ENCODE measurements at regions not wholly inside any gene's neighbourhood (a gene's known extent, or its start where the extent isn't known, plus 50 kb on each side); places are given as distances from the start of the nearest gene placed in this dataset.

DNA sequence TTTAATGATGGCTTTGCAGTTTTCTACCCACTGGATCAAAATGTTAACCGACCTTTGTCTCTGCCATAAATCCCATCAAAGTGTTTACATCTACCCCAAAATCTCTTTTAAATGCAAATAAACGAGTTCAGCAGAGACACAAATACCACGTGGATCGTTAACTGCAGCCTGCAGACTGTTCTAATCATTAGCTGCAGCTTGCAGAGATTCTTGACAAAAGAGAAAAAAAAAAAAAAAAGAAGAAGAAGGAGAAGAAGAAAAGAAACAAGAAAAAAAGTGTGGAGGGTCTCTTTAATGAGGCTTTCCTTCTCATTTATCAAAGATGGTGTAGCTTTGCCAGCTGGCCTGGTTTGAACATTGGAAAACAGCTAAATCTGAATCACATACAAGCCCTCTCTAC lies 275.7 kb downstream of the NEDD1 start:
- no peak for DNase-seq

GRCh38 chr12:97184127-97184773 lies 277.2 kb downstream of the NEDD1 start:
- DNase-seq, result no peak

- DNase-seq, result no peak
Observed at GRCh38 chr12:97185567-97185966, 277.0 kb upstream of the RMST start.

DNA sequence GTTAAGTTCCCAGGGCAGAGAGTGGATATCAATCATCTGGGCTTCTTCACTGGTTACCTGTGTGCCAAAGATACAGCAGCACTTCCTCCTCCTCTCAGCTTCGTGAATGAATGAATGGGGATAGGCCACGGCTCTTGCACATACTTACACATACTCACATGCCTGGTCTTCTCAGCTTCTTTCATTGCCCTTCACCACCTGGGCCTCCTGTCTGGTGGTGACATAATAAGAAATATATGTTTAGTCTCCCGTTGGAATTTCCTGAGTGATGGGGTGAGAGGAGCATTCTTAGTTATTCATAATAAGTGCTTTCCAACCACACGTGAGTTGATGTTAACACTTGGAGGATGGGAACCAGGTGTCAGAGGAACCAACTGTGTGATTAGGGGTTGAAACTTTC lies 268.1 kb upstream of the RMST start:
- no peak for DNase-seq

- no peak for DNase-seq
Observed at GRCh38 chr12:97200181-97200580, 262.4 kb upstream of the RMST start.

GRCh38 chr12:97203408-97203807 lies 259.2 kb upstream of the RMST start:
- DNase-seq, result no peak

DNA sequence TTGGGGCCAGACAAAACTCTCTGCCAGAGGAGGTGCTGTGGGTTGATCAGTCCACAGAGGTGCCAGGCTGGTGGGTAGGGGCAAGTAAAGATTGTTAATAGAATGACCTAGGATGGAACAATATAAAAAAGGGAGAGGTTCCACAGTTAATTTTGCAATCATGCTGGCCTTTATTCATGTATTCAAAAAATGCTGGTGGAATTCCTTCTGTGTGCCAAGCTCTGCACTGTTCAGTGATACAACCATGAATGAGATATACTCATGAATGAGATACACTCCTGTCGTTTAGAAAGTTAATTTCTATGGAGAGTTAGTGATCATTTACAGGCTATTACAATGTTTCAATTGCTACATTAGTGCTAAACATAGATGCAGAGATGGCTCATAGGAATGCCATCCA lies 252.6 kb upstream of the RMST start:
- no peak for DNase-seq

DNA sequence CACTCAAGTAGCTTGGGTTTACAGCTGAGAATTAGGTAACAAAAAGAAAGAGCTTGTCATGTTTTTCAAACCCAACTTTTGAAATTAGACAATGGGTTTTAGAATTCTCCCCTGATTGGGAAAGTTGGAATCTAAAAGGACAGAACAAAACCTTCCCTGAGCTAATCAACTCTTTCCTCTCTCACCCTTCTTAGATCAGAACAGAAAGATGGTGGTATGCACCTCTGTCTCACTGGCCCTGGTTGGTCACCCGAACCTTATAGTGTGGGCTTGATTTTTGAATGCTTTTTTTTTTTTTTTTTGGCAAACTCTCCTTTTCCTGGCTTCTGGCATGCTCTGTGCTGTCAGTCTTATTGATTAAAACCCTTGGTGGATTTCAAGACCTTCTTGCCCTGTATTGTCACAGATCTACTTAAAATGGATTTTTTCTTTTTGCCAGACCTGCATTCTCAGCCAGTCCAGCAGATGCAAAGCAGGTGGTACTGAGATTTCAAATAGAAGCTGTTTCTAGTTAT lies 251.1 kb upstream of the RMST start:
- no peak for DNase-seq

DNA sequence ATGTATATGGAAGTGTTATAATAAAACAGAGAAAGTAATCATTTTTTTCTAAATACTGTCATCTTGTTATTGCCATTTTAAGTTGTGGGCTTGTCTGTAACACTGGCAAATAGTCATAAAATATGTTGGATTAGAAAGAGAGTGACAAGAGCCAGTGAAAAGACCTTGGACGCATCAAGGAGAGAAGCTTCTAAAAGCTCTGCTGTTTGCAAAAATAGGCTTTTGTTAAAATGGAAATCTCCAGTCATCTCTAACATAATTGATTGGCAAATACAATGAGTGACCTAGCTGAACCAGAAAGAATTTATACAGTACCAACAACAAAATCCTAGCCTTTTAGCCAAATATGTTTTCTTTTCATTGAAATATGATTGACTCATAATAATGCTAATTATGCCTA lies 245.8 kb upstream of the RMST start:
- no peak for DNase-seq

GRCh38 chr12:97222391-97222790 lies 240.2 kb upstream of the RMST start:
- DNase-seq, result no peak

GRCh38 chr12:97223419-97223818 lies 239.2 kb upstream of the RMST start:
- DNase-seq, result no peak

DNA sequence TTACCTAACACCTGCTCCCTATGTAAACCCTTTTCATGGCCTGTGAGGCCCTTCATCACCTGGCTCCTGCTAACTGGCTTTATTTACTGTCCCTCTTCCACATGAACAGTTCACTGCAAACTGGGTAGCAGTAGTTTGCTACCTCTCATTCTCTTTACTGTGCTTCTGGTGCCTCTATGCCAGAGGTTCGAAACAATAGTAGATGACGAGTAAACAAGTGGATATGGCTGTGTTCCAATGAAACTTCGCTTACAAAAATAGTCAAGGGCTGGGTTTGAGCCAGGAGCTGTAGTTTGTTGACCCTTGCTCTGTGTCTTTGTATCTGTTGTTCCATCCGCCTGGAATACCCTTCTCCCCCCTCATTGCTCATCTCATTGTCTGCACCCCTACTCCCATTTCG lies 233.6 kb upstream of the RMST start:
- no peak for DNase-seq

DNA sequence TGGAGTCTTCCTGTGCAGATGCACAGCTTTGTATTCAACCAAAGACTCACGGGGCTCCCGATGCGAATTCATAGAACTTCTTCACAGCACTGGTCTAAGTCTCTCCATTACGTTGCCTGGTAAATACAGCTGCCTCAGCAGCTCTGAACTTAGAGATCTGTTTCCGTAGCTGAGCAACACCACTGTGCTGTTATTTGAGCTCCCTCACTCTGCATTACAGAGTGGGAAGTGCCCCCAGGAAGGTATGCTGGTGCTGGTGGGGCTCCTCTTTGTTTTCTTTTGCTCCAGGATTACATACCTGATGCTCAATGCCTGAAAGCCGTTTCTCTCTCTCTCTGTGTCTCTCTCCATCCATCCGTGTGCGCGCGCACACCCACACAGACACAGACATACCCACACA lies 227.5 kb upstream of the RMST start:
- no peak for DNase-seq

DNA sequence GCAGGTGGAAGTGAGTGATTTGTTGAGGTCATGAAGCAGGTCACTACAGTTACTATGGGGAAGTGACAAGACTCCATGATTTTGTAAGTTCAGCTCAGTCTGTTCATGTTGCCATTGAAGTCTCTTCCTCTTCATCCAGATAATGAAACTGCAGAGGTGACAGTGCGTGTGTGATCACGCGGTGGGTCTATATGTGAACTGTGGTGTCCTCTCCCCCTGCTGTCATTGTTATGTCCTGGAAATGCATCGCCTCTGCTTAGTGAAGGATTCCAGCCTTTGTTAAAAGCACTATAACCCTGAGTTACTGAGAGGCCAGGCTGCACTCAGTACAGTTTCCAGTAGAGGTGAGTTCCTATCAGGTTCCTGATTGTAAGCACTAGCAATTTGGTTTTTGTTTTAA lies 216.2 kb upstream of the RMST start:
- no peak for DNase-seq

GRCh38 chr12:97250483-97250882 lies 212.1 kb upstream of the RMST start:
- DNase-seq, result no peak

DNA sequence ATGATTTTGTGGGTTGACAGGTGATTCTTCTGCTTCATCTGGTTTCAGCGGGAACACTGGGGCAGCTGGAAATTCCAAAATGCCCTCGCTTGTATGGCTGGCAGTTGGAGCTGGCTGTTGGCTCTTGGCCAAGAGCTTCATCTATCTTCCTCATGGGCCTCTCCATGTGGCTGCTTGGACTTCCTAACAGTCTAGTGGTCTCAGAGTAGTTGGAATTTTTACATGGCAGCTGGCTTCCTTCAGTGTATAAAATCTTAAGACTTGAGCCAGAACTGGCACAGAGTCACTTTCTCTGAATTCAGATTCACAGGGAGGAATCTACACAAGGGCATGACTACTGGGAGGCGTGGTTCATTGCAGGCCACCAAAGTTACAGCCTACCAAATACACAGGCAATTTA lies 204.9 kb upstream of the RMST start:
- DNase-seq, result no peak

DNA sequence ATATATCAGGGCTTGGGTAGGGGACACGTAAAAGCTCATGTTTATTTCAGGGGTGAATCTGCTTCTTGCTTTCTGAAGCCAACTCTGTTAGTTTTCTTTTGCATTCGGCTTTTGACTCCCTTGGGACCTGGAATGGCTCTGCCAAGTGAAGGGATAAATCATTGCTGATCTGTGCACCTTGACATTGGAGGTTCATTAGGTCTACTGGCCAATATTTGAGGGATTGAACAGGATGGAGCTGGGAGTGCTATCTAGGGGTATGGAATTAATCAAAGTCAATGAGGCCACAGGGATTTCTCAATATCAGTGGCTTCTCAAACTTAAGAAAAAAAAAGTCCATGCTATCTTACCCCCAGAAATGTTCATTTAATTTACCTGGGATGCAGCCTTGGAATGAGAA lies 203.5 kb upstream of the RMST start:
- DNase-seq, result no peak

DNA sequence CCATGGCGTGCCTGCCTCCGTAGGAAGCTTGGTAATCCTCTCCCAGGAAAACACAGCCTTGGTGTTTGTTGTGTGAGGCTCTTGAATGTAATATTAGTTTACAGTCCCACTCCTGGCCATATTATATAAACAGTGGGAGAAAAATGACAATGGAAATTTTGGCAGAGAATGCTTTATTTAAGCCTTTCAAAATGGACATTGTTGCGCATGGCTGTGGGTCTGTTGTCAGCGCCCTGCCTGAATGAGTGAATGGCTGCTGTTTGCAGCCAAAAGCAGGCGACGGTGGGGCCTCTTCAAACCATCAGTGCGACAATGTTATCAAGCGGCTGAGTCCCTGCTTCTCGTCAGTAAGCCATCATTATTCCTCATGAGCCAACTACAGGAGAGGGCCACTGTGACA lies 201.8 kb upstream of the RMST start:
- DNase-seq, result no peak

GRCh38 chr12:97267166-97267565 lies 195.4 kb upstream of the RMST start:
- no peak for DNase-seq

GRCh38 chr12:97267594-97268202 lies 194.9 kb upstream of the RMST start:
- no peak for DNase-seq

DNA sequence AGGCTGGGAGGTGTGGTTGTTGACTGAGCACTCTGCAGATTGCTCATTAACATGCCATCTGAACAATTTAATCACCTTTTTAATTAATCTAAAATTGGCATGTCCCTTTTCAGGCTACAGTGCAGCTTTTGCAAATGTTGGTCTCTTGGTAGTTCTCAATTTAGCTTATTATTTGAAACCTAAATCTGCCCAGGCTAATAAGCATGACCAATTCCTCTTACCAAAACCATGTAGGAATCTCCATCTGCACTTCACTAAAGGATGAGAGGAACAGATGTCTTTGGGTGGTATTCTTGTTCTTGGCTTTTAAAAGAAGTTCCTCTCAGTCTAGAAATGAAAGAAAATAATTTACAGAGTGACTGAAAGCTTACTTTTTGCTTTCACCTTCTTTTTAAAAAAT lies 190.1 kb upstream of the RMST start:
- no peak for DNase-seq

- no peak for DNase-seq
Observed at GRCh38 chr12:97274386-97274785, 188.2 kb upstream of the RMST start.

- DNase-seq, result no peak
Observed at GRCh38 chr12:97275256-97275655, 187.3 kb upstream of the RMST start.

GRCh38 chr12:97275728-97276590 lies 186.6 kb upstream of the RMST start:
- no peak for DNase-seq
